Stomach (tissue), 8 donors: ENCODE measurements at regions not wholly inside any gene's neighbourhood (a gene's known extent, or its start where the extent isn't known, plus 50 kb on each side); places are given as distances from the start of the nearest gene placed in this dataset.

Source experiments
- DNase-seq, 2 donors: peaks; one replicate each; pipeline versions ENCODE4 v3.0.0 to v3.0.0-alpha.2; 2013 to 2019
- H3K27ac ChIP-seq, 5 donors: fragments of 200-600 bp in 4 of 5; sonication (generic) in 4 of 5; one replicate each; pipeline ENCODE4 v1.5.1; 2013 to 2019; ENCODE audit warnings: mild to moderate bottlenecking in 1 of 5, moderate library complexity in 1 of 5
- H3K27me3 ChIP-seq, 3 donors: fragments of 200-600 bp; sonication (generic); one replicate each; pipeline ENCODE4 v1.5.1; 2017 to 2019; ENCODE audit warnings: mixed run types in 1 of 3
- H3K36me3 ChIP-seq, 4 donors: fragments of 200-600 bp; sonication (generic); 1 replicate in 3 of 4; 2 replicates in 1 of 4; pipeline ENCODE4 v1.5.1; 2016 to 2019
- H3K4me1 ChIP-seq, 4 donors: fragments of 200-600 bp; sonication (generic); one replicate each; pipeline ENCODE4 v1.5.1; 2016 to 2019
- H3K4me3 ChIP-seq, 4 donors: fragments of 200-600 bp; sonication (generic) in 3 of 4; one replicate each; pipeline ENCODE4 v1.5.1; 2016 to 2019; ENCODE audit warnings: mild to moderate bottlenecking in 1 of 4
- H3K9me3 ChIP-seq, 4 donors: fragments of 200-600 bp; sonication (generic); one replicate each; pipeline ENCODE4 v1.5.1; 2016 to 2019
- EP300 ChIP-seq: sonication (generic); formaldehyde crosslinking; IDR thresholded peaks from one replicate; pipeline ENCODE4 v1.6.1; 2017; ENCODE audit warnings: antibody characterized with exemption
- POLR2A ChIP-seq, 4 donors: fragments of 450-650 bp; IDR thresholded peaks; one replicate each; pipeline ENCODE4 v1.6.1; 2016; ENCODE audit warnings: antibody characterized with exemption in 4 of 4, control low read depth in 2 of 4, mild to moderate bottlenecking in 1 of 4, moderate library complexity in 1 of 4
- POLR2AphosphoS5 ChIP-seq, 3 donors: sonication (generic); formaldehyde crosslinking; IDR thresholded peaks; one replicate each; pipeline ENCODE4 v1.6.1; 2016; ENCODE audit warnings: antibody characterized with exemption in 3 of 3
- WGBS, 5 donors: extraction: QIAGEN DNeasy Blood & Tissue Kit in 3 of 5; methylation state at CpG; one replicate each; pipeline versions ENCODE4 v1.1.5 to v1.1.7; 2013 to 2018; 5-methylcytosine and 5-hydroxymethylcytosine counted together
- intact Hi-C: fragments of 100-400 bp; cut with DNase I; formaldehyde crosslinking; loops from one replicate; pipeline ENCODE4 v1.15.1; 2023; ENCODE audit warnings: low total_unique reads
- TF ChIP-seq, protein P1 (sequence below), 7 experiments: fragments of 450-650 bp in 4 of 7; fragments of 200-600 bp in 3 of 7; sonication (generic) in 3 of 7; IDR thresholded peaks; one replicate each; pipeline ENCODE4 v1.5.1; 2016 to 2019; ENCODE audit warnings: antibody characterized with exemption in 7 of 7, control low read depth in 2 of 7, mild to moderate bottlenecking in 1 of 7
- donor health status: healthy with polysubstance abuse.
- donor health status: Bipolar disorder and iron deficiency.
- donor health status: healthy.

DNA sequence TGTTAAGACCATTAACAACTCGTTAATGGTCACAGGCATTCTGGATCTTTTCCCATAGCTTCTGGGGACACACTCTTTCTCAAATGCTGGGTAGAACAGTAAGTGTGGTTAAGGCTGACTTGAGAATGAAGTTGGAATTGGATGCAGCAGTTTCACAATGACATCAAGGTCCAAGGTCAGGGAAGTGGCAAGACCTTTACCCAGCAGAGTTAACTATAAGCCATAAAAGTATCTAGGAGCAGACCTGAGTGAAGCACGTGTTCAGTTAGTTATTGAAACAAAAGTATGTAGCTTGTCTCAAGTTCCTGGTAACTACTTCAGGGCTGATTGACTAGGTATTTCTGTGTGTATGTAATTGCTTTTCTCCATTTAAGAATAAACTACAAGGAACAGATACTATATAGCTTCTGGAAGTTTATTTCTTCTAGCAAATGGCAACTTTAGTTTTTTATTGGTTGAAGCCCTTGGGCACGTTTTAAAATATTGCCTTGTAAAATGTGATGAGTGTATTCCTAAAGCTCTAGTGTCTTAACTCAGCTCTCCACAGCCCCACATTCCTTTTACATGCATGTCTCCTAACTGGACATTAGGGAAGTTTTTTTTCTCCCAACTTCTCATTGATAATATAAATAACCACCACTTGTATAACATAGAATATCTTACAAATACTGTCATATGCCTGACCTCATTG is 479.0 kb upstream of the CITED2 start:
- intact Hi-C loops = no loop called here
- DNase-seq = peak in 1 of 2 donors; percentile 33
- H3K4me1 ChIP-seq = peaks cover 0 to 16% (median 6%) of the 10 kb centered on the region in 4 donors
- H3K36me3 ChIP-seq = no peaks in the 10 kb centered on the region
- H3K27ac ChIP-seq = no peak overlapping the region
- no peaks in the 10 kb centered on the region for H3K27me3 ChIP-seq
- WGBS, 5 donors = 51 to 69% (median 60%) methylated on average over 3 of the region's 3 CpGs
- no peak for TF ChIP-seq POLR2AphosphoS5 (IDR thresholded peaks at IDR 0.05)
- no peak for TF ChIP-seq POLR2A (IDR thresholded peaks at IDR 0.05)
- TF ChIP-seq, protein P1, sequence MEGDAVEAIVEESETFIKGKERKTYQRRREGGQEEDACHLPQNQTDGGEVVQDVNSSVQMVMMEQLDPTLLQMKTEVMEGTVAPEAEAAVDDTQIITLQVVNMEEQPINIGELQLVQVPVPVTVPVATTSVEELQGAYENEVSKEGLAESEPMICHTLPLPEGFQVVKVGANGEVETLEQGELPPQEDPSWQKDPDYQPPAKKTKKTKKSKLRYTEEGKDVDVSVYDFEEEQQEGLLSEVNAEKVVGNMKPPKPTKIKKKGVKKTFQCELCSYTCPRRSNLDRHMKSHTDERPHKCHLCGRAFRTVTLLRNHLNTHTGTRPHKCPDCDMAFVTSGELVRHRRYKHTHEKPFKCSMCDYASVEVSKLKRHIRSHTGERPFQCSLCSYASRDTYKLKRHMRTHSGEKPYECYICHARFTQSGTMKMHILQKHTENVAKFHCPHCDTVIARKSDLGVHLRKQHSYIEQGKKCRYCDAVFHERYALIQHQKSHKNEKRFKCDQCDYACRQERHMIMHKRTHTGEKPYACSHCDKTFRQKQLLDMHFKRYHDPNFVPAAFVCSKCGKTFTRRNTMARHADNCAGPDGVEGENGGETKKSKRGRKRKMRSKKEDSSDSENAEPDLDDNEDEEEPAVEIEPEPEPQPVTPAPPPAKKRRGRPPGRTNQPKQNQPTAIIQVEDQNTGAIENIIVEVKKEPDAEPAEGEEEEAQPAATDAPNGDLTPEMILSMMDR (IDR thresholded peaks at IDR 0.05) = no peak
- TF ChIP-seq EP300 = no peak
- peaks cover 0 to 5% (median 0%) of the 10 kb centered on the region in 4 donors for H3K9me3 ChIP-seq
- H3K4me3 ChIP-seq = no peak overlapping the region

DNA sequence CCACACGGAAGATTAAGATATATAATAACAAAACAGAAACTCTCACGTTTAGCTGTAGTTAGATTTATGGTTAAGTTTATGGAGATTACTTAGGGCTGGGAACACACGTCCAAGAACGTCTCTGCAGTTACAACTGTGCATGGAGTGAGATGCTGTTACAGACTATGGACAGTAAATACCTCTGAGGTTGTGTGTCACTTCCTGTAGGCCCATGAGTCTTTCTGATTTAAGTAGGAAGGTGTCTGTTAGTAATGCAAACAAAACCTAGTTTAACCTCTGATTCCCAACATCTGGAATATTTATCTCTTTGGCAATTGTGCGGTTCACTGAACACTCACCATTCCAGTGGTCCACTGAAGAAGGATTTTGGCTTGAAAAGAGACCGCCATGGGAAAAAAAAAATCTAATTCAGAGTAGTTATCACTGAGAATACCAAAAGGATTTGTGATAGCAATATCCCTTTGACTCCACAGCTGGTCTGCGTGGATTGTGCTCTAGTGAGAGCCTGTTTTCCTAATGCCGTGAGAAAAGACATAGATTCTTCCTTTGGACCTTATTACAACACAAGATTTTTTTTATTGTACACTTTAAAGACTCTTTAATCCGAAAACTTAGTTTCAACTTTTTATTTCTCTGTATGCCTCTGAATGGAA is 478.2 kb upstream of the CITED2 start:
- Histone ChIP-seq H3K36me3 (no peaks in the 10 kb centered on the region), H3K4me3 (no peak overlapping the region), H3K4me1 (peaks cover 0 to 16% (median 6%) of the 10 kb centered on the region in 4 donors), H3K9me3 (peaks cover 0 to 5% (median 0%) of the 10 kb centered on the region in 4 donors), H3K27ac (no peak overlapping the region), H3K27me3 (no peaks in the 10 kb centered on the region)
- TF ChIP-seq, protein P1 (IDR thresholded peaks at IDR 0.05) = no peak
- no peak for TF ChIP-seq EP300
- intact Hi-C loops = no loop called here
- no peak for DNase-seq
- WGBS, 5 donors = 65 to 76% (median 71%) methylated on average over 9 of the region's 9 CpGs

DNA sequence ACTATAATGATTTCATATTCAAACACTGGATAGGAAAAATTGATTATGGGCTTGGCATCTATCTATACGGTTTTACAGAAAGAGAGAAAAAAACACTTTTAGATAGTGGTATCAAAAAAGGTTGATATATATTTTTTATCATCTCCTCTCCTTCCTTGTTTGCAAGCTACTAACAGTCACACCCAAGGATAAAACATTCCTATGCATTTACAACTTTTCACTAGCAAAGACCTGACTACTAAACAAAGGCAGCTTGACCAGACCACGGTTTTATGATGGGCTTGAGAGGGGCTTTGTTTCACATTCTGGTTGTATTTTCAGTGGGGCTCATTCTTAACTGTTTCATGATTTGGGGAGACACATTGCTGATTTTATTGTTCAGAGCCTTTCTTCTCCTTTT is 477.6 kb upstream of the CITED2 start:
- no peak overlapping the region for H3K27ac ChIP-seq
- WGBS, 5 donors = 35 to 57% (median 38%) methylated on average over 2 of the region's 2 CpGs
- TF ChIP-seq EP300 (no peak), POLR2A (IDR thresholded peaks at IDR 0.05) (no peak), POLR2AphosphoS5 (IDR thresholded peaks at IDR 0.05) (no peak)
- TF ChIP-seq, protein P1 (IDR thresholded peaks at IDR 0.05) = no peak
- peaks cover 0 to 16% (median 7%) of the 10 kb centered on the region in 4 donors for H3K4me1 ChIP-seq
- H3K9me3 ChIP-seq = peaks cover 0 to 5% (median 0%) of the 10 kb centered on the region in 4 donors
- no peaks in the 10 kb centered on the region for H3K36me3 ChIP-seq
- H3K27me3 ChIP-seq = no peaks in the 10 kb centered on the region
- DNase-seq = no peak
- no peak overlapping the region for H3K4me3 ChIP-seq
- intact Hi-C loops = no loop called here

DNA sequence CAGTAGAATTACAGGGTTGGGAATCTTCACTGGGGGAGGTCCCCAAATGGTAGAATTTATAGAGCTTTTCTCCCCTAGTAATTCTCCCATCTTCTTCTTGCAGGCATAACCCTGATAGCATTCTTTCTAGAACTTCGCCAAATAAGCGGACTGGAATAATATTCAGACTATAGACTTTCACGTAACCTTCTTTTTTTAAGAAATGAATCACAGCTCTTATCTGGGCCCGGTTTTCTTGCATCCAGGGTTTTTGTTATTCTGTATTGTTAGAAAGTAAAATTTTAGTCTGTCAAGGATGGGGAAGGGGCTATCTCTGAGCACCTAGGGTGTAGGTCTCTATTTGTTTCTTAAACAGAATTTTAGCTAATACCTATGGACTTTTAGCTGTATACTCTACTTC is 476.8 kb upstream of the CITED2 start:
- DNase-seq = no peak
- Histone ChIP-seq H3K9me3 (peaks cover 0 to 5% (median 0%) of the 10 kb centered on the region in 4 donors), H3K4me3 (no peak overlapping the region), H3K36me3 (no peaks in the 10 kb centered on the region), H3K4me1 (peaks cover 0 to 20% (median 5%) of the 10 kb centered on the region in 4 donors), H3K27me3 (no peaks in the 10 kb centered on the region), H3K27ac (no peak overlapping the region)
- 48 to 71% (median 49%) methylated on average over 4 of the region's 4 CpGs for WGBS, 5 donors
- intact Hi-C loops = no loop called here
- TF ChIP-seq EP300 (no peak), POLR2A (IDR thresholded peaks at IDR 0.05) (no peak), POLR2AphosphoS5 (IDR thresholded peaks at IDR 0.05) (no peak)
- TF ChIP-seq, protein P1 (IDR thresholded peaks at IDR 0.05) = no peak
